IPS-20b (cell line): ENCODE measurements at regions not wholly inside any gene's neighbourhood (a gene's known extent, or its start where the extent isn't known, plus 50 kb on each side); places are given as distances from the start of the nearest gene placed in this dataset.

Experiments used
- H3K27ac ChIP-seq: one replicate; pipeline ENCODE4 v1.5.1; 2013; ENCODE audit warnings: low read length
- H3K27me3 ChIP-seq: 2 replicates; pipeline ENCODE4 v1.6.1; 2013; ENCODE audit warnings: mild to moderate bottlenecking, low read length, inconsistent platforms; ENCODE audit not compliant: insufficient read depth
- H3K36me3 ChIP-seq: 2 replicates; pipeline ENCODE4 v1.6.1; 2013; ENCODE audit warnings: low read depth, mild to moderate bottlenecking, inconsistent platforms, low read length, moderate library complexity; ENCODE audit not compliant: insufficient read depth
- H3K4me1 ChIP-seq: 2 replicates; pipeline ENCODE4 v1.6.1; 2013; ENCODE audit warnings: mild to moderate bottlenecking, control low read depth, inconsistent platforms, low read length, moderate library complexity; ENCODE audit not compliant: insufficient read depth
- H3K4me3 ChIP-seq: 2 replicates; pipeline ENCODE4 v1.5.1; 2013; ENCODE audit warnings: mild to moderate bottlenecking, low read length, inconsistent platforms
- H3K9ac ChIP-seq: 2 replicates; pipeline ENCODE4 v1.6.1; 2013; ENCODE audit warnings: low read depth, mild to moderate bottlenecking, inconsistent platforms, low read length, moderate library complexity
- H3K9me3 ChIP-seq: 2 replicates; pipeline ENCODE4 v1.6.1; 2013; ENCODE audit warnings: mild to moderate bottlenecking, low read depth, low read length, inconsistent platforms; ENCODE audit not compliant: insufficient read depth

DNA sequence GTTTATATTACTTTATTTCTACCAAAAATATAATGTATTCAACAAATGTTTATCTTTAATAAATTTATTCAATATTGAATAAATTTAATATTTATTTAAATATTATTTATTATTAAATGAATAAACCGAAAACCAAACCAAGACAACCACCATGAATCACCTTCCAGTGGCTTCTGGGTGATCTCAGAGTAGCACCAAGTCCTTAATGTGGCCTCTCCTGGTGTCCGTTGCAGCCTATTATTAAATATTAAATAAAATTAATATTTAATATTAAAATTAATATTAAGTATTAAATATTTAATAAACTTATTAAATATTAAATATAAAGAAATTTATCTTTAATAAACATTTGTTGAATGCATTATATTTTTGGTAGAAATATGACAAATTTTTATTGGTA is 143.3 kb upstream of the PLPP4 start:
- no peaks in the 10 kb centered on the region for H3K36me3 ChIP-seq
- H3K27me3 ChIP-seq: no peaks in the 10 kb centered on the region
- no peak overlapping the region for H3K27ac ChIP-seq

DNA sequence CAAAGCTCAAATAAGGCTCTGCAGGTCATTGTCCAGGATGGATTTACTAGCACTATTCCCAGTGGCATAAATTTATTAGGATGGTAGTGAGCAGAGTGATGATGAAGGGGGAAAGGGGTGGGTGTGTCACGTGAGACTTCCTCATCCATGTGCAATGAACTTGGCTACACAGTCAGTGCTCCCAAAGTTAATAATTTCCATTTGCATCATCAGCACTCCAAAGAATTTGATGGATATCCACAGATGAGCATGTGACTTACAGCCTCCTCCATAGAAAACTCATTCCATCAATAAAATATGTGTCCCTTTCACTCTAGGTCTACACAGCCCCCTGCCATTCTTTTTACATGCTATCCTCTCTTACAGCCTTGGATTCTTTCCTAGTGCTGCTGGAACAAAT is 142.6 kb upstream of the PLPP4 start:
- Histone ChIP-seq H3K27me3 (no peaks in the 10 kb centered on the region), H3K36me3 (no peaks in the 10 kb centered on the region), H3K27ac (no peak overlapping the region), H3K4me3 (no peak overlapping the region), H3K4me1 (no peaks in the 10 kb centered on the region), H3K9me3 (no peaks in the 10 kb centered on the region), H3K9ac (no peak overlapping the region)

More for the DNA sequence above, 143.3 kb upstream of the PLPP4 start:
- H3K4me3 ChIP-seq: no peak overlapping the region
- no peaks in the 10 kb centered on the region for H3K9me3 ChIP-seq
- no peaks in the 10 kb centered on the region for H3K4me1 ChIP-seq
- no peak overlapping the region for H3K9ac ChIP-seq

DNA sequence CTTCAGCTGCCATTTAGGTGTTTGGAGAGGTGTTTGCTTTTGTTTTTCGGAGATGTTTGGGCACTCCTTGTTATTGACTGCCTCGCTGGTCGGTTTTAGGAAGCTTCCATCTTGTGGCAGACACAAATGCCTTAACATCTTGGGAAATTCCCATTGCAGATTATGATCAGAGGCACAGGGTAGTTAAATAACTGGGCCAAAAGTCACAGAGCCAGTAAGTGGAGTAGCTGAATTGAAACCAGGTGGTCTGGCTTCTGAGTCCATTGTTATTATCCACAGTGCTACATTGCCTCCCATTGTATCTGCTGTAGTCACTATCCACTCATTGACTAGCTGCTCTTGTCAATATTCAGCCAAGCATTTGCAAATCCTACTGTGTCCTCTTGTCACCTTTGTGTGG is 138.2 kb upstream of the PLPP4 start:
- Histone ChIP-seq H3K4me1 (no peaks in the 10 kb centered on the region), H3K36me3 (no peaks in the 10 kb centered on the region), H3K27ac (no peak overlapping the region), H3K27me3 (no peaks in the 10 kb centered on the region), H3K9ac (no peak overlapping the region), H3K4me3 (no peak overlapping the region), H3K9me3 (no peaks in the 10 kb centered on the region)

DNA sequence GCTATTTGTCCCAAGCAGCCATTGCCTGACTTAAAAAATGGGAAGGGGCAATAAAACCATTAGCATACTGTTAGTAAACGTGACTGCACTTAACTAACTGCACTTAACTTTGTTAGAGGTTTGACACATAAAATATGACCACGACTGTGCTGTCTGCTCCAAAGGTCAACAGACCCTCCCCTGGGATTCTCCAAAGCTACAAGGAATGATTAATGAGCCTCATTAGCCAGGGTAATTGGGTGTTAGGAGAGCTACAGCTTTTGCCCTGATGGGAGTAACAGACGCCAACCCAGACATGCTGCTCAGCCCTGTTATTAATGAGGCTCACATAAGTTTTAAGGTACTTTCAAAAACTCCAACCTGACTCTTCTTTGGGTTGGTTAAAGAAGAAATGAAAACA is 129.4 kb upstream of the PLPP4 start:
- H3K9ac ChIP-seq: no peak overlapping the region
- no peaks in the 10 kb centered on the region for H3K9me3 ChIP-seq
- no peak overlapping the region for H3K4me3 ChIP-seq
- no peak overlapping the region for H3K27ac ChIP-seq
- H3K36me3 ChIP-seq: no peaks in the 10 kb centered on the region
- no peaks in the 10 kb centered on the region for H3K27me3 ChIP-seq
- H3K4me1 ChIP-seq: no peaks in the 10 kb centered on the region

DNA sequence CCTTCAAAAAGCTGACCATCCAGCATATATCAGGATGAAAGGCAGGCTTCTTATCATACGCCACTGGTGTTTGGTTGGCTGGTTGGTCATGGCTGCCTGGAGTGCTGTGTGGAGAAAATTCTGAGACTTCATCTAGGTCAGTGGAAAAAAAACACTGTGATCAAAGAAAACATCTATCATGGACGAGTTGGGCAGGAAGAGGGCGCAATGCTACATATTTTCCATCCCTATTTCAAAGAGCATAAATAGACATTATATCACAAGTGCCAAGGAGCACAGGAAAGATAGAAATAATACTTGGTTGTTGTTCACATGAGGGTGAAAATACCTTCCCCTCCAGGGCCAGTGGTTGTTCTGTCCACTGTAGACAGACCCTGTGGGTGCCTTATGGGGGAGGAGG is 128.4 kb upstream of the PLPP4 start:
- Histone ChIP-seq H3K36me3 (no peaks in the 10 kb centered on the region), H3K4me3 (no peak overlapping the region), H3K27ac (no peak overlapping the region), H3K9me3 (no peaks in the 10 kb centered on the region), H3K4me1 (no peaks in the 10 kb centered on the region), H3K9ac (no peak overlapping the region), H3K27me3 (no peaks in the 10 kb centered on the region)

DNA sequence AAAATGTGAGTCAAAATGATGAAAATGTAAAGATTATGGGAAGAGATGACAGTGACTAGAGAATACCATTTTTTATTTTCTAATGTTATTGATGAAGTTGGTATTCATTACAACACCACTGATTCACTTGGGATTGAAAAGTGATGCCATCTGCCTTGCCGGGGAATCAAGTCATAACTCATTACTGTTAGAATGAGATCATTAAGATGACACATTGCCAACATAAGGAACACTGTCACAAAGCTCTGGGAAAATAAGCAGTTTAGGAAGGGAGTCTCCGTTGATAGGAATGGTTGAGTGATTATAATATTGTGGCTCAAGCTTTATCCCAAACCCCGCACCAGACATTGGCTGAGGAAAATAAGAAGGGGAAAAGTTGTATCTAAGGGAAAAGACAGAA is 121.5 kb upstream of the PLPP4 start:
- Histone ChIP-seq H3K9ac (no peak overlapping the region), H3K36me3 (no peaks in the 10 kb centered on the region), H3K9me3 (no peaks in the 10 kb centered on the region), H3K4me1 (no peaks in the 10 kb centered on the region), H3K27me3 (no peaks in the 10 kb centered on the region), H3K27ac (no peak overlapping the region), H3K4me3 (no peak overlapping the region)

DNA sequence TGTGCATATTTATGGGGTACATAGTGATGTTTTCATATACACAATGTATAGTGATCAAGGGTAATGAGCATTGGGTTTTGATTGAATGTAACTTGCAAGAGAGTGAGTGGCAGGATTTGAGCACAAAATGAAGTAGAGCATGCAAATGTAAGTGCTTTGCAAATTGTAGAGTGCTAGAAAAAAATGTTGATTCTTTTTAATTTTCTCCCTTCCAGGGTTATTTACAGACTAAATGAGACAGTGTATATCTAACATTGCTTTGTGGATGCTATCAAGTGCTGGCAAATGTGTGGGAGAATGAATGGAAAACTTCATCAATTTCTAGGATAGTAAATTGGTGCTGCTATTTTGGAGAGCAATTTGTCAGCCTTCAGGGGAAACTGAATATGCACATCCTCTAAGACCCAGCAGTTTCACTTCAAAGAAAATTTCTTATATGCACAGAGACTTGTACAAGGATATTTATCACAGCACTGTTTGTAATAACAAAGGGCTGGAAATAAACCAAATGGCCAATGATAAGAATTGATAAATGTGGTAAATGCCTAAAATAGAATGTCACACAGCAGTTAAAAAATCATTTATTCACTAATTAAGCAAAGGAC is 120.6 kb upstream of the PLPP4 start:
- H3K27ac ChIP-seq: no peak overlapping the region
- H3K4me1 ChIP-seq: no peaks in the 10 kb centered on the region
- H3K9ac ChIP-seq: no peak overlapping the region
- H3K9me3 ChIP-seq: no peaks in the 10 kb centered on the region
- no peaks in the 10 kb centered on the region for H3K27me3 ChIP-seq
- no peaks in the 10 kb centered on the region for H3K36me3 ChIP-seq
- no peak overlapping the region for H3K4me3 ChIP-seq

DNA sequence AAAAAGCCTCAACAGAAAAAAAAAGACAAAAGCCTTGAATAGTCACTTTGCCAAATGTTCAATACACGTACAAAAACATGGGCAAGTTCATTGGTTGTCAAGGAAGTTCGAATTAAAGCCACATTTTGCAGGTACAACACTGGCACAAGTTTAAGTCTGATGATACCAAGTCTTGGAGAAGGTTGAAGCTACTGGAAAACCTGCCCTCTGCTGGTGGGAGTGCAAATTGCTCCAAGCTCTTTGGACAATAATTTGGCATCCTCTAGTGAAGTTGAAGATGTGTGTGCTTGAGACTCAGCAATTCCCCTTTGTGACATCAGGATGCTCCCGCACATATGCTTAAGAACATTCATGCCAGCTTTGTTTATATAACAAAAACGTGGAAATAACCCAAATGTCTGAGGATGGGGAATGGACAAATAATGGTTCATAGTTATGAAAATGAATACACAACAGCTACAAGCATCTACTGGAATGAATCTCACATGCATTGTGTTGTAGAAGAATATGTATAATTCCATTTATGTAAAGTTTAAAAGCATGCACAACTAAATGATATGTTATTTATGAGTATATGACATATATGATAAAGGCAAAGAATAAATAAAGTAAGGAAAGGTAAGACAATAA is 120.0 kb upstream of the PLPP4 start:
- peaks cover 3% of the 10 kb centered on the region; the same call in 1 of the 2 replicates for H3K4me1 ChIP-seq
- H3K27me3 ChIP-seq: no peaks in the 10 kb centered on the region
- no peak overlapping the region for H3K4me3 ChIP-seq
- no peaks in the 10 kb centered on the region for H3K36me3 ChIP-seq
- no peak overlapping the region for H3K9ac ChIP-seq
- no peaks in the 10 kb centered on the region for H3K9me3 ChIP-seq
- no peak overlapping the region for H3K27ac ChIP-seq

DNA sequence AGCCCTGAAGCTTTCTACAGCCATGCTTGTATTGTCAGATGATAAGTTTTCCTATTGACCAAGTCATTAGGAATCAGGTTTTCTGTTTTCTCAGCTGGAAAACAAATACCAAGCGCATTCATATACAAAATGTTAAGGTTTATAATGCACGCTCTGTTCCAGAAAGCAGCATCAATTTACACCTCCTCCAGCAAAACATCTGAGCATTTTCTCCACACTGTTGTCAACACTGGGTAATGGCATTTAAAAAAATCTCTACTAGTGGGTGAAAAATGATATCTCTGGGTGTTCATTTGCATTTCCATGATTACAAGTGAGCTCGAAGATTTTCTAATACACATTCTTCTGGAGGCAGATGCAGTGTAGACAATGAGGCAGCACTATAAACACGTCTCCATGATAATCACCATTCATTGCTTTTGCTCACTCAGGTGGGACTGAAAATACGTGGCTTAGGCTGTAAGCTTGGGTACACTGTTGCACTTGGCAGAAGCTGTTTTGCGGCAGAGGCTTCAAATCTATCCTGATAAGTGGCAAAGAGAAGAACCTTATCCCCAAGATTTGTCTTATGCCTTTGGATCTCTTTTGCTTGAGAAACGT is 114.8 kb upstream of the PLPP4 start:
- no peaks in the 10 kb centered on the region for H3K9me3 ChIP-seq

DNA sequence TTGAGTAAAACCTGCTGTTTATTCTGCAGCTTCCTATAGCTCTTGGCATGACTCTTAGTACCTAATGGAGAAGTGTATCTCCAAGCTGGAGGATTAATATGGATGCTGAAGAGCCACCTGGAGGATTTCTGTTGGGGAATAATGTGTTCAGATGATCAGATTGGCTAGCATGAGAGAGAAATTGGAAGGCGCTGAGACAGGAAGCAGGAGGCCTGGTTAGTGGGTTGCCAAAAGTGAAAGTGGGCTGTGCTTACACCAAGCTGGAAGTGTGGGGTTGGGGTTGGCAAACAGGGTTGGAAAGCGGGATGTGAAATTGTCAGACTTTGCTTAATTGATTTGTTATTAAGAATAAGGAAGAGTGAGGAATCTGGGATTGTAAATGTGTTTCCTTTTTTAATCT is 111.8 kb upstream of the PLPP4 start:
- H3K27me3 ChIP-seq: no peaks in the 10 kb centered on the region
- H3K4me3 ChIP-seq: no peak overlapping the region
- H3K9ac ChIP-seq: no peak overlapping the region
- H3K36me3 ChIP-seq: no peaks in the 10 kb centered on the region
- H3K27ac ChIP-seq: no peak overlapping the region
- H3K4me1 ChIP-seq: peaks cover 9% of the 10 kb centered on the region
- no peaks in the 10 kb centered on the region for H3K9me3 ChIP-seq

More for the DNA sequence above, 114.8 kb upstream of the PLPP4 start:
- Histone ChIP-seq H3K36me3 (no peaks in the 10 kb centered on the region), H3K4me1 (peaks cover 9% of the 10 kb centered on the region), H3K27me3 (no peaks in the 10 kb centered on the region), H3K4me3 (no peak overlapping the region), H3K27ac (no peak overlapping the region), H3K9ac (no peak overlapping the region)

DNA sequence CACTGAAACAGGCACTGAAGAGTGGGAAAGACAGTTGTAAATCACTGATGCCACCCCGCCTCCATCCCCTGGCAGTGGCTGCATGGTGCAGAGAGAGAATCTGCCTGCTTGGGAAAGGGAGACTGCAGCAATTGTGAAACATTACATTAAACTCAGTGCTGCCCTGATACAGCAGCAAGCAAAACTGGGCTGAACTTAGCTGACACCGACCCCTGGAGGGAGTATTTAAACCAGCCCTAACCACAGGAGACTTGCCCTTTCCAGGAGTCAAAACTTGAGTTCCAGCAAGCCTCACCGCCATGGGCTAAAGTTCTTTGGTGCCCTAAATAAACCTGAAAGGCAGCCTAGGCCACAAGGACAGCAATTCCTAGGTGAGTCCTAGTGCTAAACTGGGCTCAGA is 109.4 kb upstream of the PLPP4 start:
- H3K27ac ChIP-seq: no peak overlapping the region
- H3K9me3 ChIP-seq: no peaks in the 10 kb centered on the region
- H3K4me1 ChIP-seq: no peaks in the 10 kb centered on the region
- H3K36me3 ChIP-seq: no peaks in the 10 kb centered on the region
- no peak overlapping the region for H3K9ac ChIP-seq
- no peaks in the 10 kb centered on the region for H3K27me3 ChIP-seq
- H3K4me3 ChIP-seq: no peak overlapping the region

DNA sequence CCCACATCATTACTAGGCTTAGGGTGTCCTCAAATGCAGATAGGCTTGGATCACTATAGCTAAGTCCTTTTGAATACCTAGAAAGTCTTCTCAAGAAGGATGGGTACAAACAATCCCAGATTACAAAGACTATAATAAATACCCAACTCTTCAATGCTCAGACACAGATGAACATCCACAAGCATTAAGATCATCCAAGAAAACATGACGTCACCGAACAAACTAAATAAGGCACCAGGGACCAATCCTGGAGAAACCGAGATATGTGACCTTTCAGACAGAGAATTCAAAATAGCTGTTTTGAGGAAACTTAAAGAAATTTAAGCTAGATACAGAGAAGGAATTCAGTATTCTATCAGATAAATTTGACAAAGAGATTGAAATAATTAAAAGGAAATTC is 108.0 kb upstream of the PLPP4 start:
- no peaks in the 10 kb centered on the region for H3K36me3 ChIP-seq
- H3K4me1 ChIP-seq: no peaks in the 10 kb centered on the region
- no peak overlapping the region for H3K27ac ChIP-seq
- H3K9me3 ChIP-seq: no peaks in the 10 kb centered on the region
- H3K27me3 ChIP-seq: no peaks in the 10 kb centered on the region
- H3K4me3 ChIP-seq: no peak overlapping the region
- H3K9ac ChIP-seq: no peak overlapping the region
